GM18867 (cell line): ENCODE measurements at regions not wholly inside any gene's neighbourhood (a gene's known extent, or its start where the extent isn't known, plus 50 kb on each side); places are given as distances from the start of the nearest gene placed in this dataset.
A peak's percentile ranks its signal among the peaks of the same experiment; 100 is the strongest.
"Not testable (repeated sequence)": the region's sequence is repeated elsewhere in the genome, so short reads cannot be mapped to it uniquely, and the experiment has no call there.

Experiments used
- ATAC-seq: cut with Tn5 transposase; IDR thresholded peaks from one replicate; pipeline ENCODE4 v1.9.1; 2021; ENCODE audit warnings: mild to moderate bottlenecking, moderate library complexity; ENCODE audit not compliant: unreplicated experiment

- no peak for ATAC-seq
Measured at GRCh38 chr7:21300692-21301091, 127.2 kb upstream of the SP4 start.

DNA sequence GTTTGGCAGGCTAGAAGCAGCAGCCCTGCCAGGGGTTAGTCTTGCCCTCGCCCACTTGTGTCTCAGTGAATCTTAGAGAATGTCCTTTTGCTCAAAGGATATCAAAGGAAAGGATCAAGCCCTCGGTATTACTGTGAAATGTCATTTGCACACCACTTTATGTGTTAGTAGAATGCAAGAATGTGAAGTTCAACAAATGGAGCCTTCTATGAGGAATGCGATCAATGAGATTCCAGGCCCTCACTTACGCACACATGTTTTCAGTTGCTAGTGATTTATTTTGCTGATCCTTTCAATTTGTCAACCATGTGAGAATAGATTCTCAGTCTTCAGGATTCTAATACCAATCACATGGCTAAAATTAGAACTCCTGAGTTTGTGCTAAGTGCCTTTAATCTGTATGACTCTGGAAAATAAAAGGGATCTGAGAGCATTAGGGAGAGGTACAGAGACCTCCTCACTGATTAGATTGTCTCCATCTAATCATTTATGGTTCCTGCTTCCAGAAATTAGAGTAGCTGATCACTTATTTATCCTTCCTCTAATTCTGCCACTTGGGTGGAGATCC, 123.0 kb upstream of the SP4 start:
- ATAC-seq, result no peak

GRCh38 chr7:21305455-21306235, 122.2 kb upstream of the SP4 start:
- ATAC-seq, result peak; percentile 70

GRCh38 chr7:21314954-21315353, 112.9 kb upstream of the SP4 start:
- ATAC-seq, result no peak

- ATAC-seq, result no peak
Measured at GRCh38 chr7:21317966-21318915, 109.6 kb upstream of the SP4 start.

- no peak for ATAC-seq
Measured at GRCh38 chr7:21318916-21319270, 109.0 kb upstream of the SP4 start.

- no peak for ATAC-seq
Measured at GRCh38 chr7:21326241-21326640, 101.6 kb upstream of the SP4 start.

- ATAC-seq, result no peak
Measured at GRCh38 chr7:21326921-21327320, 101.0 kb upstream of the SP4 start.

GRCh38 chr7:21327422-21328409, 100.2 kb upstream of the SP4 start:
- no peak for ATAC-seq

DNA sequence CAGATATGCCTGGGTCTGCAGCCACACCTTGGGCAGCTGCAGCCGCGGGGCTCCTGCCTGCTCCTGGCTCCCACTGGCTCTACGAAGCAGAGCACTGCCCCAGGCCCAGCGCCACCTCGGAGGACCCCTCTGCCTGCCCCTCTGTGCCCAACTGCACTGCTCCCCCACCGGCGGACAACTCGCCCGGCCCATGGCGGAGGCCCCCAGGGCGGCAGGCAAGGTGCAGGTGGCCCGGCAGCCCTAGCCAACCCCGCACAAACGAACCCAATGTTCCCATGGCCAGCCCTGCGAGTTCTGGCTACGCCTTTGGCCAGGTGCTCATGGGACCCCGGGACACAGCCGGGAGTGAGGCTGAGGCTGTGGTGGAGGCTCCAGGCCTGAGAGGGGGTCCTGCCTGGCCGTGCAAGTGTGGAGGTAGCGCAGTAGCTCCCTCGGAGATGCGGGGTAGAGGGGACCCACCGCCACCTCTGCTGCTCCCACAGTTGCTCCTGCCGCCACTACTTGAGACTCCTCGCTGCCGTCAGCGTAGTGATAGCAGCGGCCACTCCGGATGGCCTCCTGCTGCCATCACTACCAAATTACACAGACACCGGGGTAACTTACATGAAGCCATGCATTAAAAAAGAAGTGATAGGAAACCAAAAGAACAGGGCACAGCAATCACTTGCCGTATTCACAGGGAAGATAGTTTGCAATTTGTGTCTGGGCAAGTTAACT, 97.3 kb upstream of the SP4 start:
- ATAC-seq, result no peak

DNA sequence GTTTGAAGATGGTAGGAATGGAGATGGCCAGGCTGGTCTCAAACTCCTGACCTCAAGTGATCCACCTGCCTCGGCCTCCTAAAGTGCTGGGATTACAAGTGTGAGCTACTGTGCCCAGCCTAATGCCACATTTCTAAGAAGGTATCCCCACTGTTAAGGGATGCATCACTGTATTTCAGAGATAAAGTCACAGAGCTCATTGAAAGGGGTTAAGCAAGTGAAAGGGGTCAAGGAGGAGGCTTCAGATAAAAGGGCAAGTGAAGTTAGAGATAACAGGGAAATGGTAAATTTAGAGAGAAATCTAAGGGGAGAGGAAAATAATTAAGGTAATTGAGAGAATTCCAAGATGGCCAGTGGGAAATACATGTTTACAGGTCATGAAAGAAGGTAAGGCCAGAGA, 93.0 kb upstream of the SP4 start:
- ATAC-seq, result no peak

DNA sequence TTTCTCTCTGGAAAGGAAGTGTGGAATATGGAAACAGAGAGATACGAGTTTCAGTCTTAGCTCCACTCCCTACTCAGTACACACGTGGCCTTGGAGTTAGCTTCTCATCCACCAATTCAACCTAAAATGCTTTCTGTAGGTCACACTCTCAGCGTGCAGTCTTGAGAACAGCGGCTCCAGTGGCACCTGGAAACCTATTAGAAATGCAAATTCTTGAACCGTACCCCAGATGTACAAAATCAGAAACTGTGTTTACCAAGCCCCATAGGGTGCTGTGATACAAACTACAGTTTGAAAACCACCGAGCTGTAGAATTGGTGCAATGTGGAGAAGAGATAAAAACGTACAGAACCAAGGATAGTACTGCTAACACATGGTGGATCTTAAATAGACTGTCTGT, 91.1 kb upstream of the SP4 start:
- ATAC-seq, result peak; percentile 80

DNA sequence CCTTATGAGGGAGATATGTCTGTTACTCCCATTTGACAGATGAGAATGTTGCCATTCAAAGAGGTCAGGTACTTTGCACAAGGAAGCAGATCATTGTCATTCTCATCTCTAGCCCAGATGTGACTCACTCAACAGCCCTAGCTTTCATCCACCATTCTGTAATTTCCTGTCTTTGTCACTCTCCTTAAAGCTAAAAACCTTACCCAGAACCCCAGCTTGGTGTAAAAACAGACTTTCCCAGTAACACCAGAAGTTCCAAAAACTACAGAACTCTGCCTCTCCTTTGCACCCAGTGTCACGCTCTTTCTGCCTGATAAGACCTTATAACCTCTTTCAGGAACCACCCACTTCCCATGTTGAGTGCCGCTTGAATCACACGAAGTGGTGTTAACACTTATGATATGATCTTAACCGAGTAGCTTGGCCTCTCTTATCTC, 89.1 kb upstream of the SP4 start:
- no peak for ATAC-seq

DNA sequence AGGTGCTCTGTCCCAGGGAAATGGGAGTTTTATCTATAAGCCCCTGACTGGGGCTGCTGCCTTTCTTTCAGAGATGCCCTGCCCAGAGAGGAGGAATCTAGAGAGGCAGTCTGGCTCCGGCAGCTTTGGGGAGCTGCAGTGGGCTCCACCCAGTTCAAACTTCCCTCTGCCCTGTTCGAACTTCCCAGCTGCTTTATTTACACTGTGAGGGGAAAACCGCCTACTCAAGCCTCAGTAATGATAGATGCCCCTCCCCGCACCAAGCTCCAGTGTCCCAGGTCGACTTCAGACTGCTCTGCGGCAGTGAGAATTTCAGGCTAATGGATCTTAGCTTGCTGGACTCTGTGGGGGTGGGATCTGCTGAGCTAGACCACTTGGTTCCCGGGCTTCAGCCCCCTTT, 83.0 kb upstream of the SP4 start:
- ATAC-seq, result not testable (repeated sequence)

GRCh38 chr7:21345361-21345760, 82.5 kb upstream of the SP4 start:
- ATAC-seq, result peak; percentile 62

DNA sequence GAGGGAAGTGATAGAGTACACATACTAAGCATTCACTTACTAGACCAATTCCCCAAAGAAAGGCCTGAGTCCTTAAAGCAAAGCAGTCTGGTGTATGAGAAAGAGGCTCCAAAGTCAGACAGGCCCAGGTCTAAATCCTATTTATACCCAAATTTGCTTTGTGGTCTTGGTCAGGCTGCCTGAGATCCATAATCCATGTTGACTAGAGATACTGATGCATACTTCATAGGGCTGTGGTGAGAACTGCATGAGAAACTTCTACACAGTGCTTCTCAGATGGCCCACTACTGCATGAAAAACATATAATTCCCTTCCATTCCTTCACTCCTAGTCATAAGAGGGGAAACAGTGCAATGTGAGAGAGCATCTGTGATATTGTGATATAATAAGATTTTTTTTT, 81.6 kb upstream of the SP4 start:
- ATAC-seq, result no peak

DNA sequence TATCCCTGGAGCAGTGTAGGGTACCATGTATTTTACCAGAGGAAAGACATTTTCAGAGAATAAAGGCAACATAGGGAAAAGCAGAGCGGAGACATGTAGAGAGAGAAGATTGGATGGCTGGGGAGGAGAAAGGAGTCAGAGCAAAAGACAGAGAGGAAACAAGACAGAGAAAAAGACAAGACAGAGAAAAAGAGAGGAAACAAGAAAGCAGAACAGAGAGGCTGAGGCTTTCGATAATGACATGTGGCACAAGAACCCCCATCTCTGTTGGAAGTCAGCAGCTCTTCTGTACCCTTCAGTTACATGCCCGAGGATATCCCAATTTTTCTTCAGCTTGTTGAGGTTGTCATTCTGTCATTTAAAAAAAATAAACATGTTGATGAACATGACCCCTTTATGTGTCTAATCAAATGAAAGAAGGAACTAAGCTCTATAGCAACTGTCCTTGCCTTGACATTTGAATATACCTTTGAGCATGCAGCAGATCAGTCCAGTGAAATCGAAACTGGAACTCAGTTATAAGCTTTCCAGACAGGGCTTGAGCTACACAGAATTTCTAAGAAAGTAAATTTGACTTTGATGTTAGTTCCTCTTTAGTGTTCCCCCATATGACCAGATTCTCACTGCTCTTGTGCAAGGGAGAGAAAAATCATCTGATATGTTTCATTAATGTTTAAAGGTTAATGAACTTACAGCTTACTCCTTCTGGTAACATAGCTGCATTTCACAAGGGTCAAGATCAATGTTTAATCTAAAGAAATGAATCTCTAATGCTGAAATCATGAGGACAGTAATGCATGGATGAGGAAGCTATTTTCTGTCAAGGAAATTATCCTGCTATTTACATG, 75.1 kb upstream of the SP4 start:
- peak; percentile 78 for ATAC-seq

DNA sequence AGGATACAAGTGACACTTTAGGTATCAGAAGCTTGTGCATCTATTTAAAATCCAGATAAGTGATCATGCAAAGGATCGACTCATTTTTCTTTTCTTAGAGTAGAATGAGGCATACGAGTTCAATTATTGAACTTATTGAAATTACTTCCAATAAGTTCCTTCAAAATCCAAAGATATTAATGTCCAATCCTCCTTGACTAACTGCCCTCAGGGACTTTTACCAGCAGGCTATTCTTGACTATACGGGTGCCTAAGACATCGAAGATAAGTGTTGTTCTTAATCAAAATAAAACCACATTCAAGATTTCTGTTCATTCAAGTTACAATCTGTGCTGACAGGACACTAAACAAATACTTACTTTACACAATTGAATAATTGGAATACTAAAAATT, 74.5 kb upstream of the SP4 start:
- ATAC-seq, result no peak

GRCh38 chr7:21354284-21354683, 73.6 kb upstream of the SP4 start:
- no peak for ATAC-seq
